PFSK-1 (cell line): ENCODE measurements at regions not wholly inside any gene's neighbourhood (a gene's known extent, or its start where the extent isn't known, plus 50 kb on each side); places are given as distances from the start of the nearest gene placed in this dataset.

Experiments used
- FOXP2 ChIP-seq: optimal IDR thresholded peaks from 2 replicates; pipeline ENCODE3; 2011; ENCODE audit warnings: borderline replicate concordance, control low read depth, inconsistent platforms; ENCODE audit not compliant: insufficient read depth; ENCODE audit errors: extremely low read length, extremely low read depth
- POLR2AphosphoS5 ChIP-seq: IDR thresholded peaks from 2 replicates; pipeline ENCODE4 v1.6.1; 2012; ENCODE audit warnings: low read depth, mild to moderate bottlenecking, control low read depth, low read length, moderate library complexity
- SIN3A ChIP-seq: IDR thresholded peaks from 2 replicates; pipeline ENCODE4 v1.6.1; 2012; ENCODE audit warnings: mild to moderate bottlenecking, low read length, moderate library complexity, borderline replicate concordance; ENCODE audit not compliant: insufficient read depth
- TAF1 ChIP-seq: IDR thresholded peaks from 2 replicates; pipeline ENCODE4 v1.6.1; 2012; ENCODE audit warnings: low read length, control low read depth, borderline replicate concordance; ENCODE audit not compliant: insufficient read depth
- TF ChIP-seq, protein P1 (sequence below), 2 experiments: IDR thresholded peaks; 2 replicates each; pipeline versions ENCODE4 v1.6.1 to v1.8.0; 2011 to 2012; ENCODE audit warnings: low read depth in 2 of 2, low read length in 2 of 2, control low read depth in 1 of 2, inconsistent platforms in 1 of 2, mild to moderate bottlenecking in 1 of 2, moderate library complexity in 1 of 2; ENCODE audit not compliant: insufficient read depth in 1 of 2

DNA sequence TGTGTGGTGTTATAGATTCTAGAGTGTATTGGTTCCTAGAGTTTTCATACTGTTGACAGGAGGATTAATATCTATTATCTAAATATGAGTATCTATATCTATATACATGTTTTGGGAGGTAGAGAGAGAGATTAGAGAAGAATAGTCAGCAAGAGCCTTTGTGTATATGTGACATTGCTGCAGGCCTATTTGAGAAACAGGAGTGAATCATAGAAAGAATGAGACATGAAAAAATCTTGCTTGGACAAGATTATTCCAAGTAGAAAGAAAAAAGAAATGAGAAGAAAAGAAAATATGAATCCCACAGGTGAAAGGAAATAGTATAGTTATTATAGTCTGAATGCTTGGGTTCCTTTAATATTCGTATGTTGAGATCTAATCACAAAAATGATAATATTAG lies 720.4 kb downstream of the RERGL start:
- no peak for TF ChIP-seq POLR2AphosphoS5

DNA sequence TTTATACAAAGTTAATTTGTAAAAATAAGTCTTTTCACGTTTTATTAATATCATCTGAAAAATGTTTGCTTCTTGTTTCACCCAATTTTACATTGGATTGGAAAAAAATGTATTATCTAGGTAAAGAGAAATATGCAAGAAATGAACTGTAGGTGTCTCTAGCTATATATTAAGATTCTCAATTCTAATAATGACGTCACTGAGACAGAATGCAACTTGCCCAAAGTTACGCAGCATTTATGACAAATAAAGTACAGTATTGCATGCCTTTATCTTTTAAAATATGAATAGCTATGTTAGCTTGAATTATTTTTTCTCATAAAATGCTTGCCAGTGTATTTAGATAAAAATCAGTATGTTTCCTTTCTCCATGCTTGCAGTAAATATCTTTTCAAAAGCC lies 728.8 kb downstream of the RERGL start:
- no peak for TF ChIP-seq POLR2AphosphoS5
- TF ChIP-seq, protein P1, sequence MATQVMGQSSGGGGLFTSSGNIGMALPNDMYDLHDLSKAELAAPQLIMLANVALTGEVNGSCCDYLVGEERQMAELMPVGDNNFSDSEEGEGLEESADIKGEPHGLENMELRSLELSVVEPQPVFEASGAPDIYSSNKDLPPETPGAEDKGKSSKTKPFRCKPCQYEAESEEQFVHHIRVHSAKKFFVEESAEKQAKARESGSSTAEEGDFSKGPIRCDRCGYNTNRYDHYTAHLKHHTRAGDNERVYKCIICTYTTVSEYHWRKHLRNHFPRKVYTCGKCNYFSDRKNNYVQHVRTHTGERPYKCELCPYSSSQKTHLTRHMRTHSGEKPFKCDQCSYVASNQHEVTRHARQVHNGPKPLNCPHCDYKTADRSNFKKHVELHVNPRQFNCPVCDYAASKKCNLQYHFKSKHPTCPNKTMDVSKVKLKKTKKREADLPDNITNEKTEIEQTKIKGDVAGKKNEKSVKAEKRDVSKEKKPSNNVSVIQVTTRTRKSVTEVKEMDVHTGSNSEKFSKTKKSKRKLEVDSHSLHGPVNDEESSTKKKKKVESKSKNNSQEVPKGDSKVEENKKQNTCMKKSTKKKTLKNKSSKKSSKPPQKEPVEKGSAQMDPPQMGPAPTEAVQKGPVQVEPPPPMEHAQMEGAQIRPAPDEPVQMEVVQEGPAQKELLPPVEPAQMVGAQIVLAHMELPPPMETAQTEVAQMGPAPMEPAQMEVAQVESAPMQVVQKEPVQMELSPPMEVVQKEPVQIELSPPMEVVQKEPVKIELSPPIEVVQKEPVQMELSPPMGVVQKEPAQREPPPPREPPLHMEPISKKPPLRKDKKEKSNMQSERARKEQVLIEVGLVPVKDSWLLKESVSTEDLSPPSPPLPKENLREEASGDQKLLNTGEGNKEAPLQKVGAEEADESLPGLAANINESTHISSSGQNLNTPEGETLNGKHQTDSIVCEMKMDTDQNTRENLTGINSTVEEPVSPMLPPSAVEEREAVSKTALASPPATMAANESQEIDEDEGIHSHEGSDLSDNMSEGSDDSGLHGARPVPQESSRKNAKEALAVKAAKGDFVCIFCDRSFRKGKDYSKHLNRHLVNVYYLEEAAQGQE (IDR thresholded peaks at IDR 0.05; ENCODE audit: insufficient read depth in 1 of 2, low read depth in 2 of 2, low read length in 2 of 2) = no peak
- no peak for TF ChIP-seq TAF1
- TF ChIP-seq FOXP2 = no peak
- TF ChIP-seq SIN3A = no peak

DNA sequence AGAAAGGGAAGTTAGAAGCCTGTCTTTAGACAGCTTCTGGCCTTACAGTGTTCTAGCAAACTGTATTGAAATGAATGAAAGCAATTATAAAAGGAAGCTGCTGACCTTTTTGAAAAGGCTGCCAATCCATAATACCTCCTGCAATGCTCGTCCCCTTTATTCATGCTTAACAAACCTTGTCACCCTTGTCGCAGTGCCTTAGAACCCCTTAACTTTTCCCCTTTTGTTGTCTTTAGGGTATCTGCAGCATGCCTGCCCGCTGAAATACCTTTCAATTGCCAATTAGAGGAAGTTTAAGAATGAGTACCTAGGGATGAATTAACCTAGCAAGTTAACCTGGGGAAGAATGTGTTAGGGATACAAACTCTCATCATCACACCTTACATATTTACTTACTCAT lies 731.2 kb downstream of the RERGL start:
- no peak for TF ChIP-seq FOXP2
- TF ChIP-seq SIN3A = no peak
- no peak for TF ChIP-seq POLR2AphosphoS5
- TF ChIP-seq, protein P1 (IDR thresholded peaks at IDR 0.05; ENCODE audit: insufficient read depth in 1 of 2, low read depth in 2 of 2, low read length in 2 of 2) = no peak
- TF ChIP-seq TAF1 = no peak

DNA sequence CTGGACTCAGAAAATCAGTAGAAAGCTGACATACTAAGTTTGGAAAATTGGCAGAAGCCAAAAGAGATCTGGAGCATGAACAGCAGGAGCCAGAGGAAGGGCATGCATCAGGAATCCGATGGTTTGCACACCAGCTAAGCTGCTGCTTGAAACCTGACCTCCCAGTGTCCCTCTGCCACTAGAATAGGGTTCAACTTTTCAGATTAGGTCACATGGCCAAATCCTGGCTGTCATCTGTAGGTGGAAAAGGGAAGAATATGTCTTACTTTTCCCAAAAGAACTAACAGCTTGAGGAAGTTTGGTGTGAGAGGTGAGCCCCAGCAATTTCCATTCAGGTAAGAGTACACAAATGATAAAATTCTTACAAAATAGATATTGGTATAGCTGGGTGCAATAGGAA lies 732.6 kb downstream of the RERGL start:
- no peak for TF ChIP-seq SIN3A
- TF ChIP-seq FOXP2 = no peak
- TF ChIP-seq POLR2AphosphoS5 = no peak
- TF ChIP-seq TAF1 = no peak
- TF ChIP-seq, protein P1 (IDR thresholded peaks at IDR 0.05; ENCODE audit: insufficient read depth in 1 of 2, low read depth in 2 of 2, low read length in 2 of 2) = no peak

DNA sequence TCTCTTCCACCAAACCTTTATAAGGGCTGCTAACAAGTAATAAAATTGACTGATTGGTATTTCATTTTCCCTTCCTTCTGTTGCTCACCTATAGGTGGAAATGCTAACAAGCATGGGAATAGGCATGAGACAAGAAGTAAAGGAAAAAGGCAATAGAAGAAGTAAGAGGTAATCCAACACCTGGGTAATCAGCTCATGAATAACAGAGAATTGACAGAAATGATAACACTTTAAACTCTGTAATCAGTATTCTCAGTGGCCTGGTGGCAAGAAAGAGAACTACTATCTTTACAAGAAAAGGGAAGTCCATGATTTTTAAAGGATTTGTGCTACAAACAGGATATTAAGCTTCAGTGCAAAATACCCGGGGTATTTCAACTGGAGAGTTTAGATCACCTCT lies 737.8 kb downstream of the RERGL start:
- TF ChIP-seq, protein P1 (IDR thresholded peaks at IDR 0.05; ENCODE audit: insufficient read depth in 1 of 2, low read depth in 2 of 2, low read length in 2 of 2) = no peak
- no peak for TF ChIP-seq SIN3A
- TF ChIP-seq POLR2AphosphoS5 = no peak
- no peak for TF ChIP-seq TAF1
- TF ChIP-seq FOXP2 = no peak
